Vagina (tissue), 2 donors: ENCODE measurements at regions not wholly inside any gene's neighbourhood (a gene's known extent, or its start where the extent isn't known, plus 50 kb on each side); places are given as distances from the start of the nearest gene placed in this dataset. TPM values are rescaled to one million over a fixed set of nuclear protein-coding genes. Genes with fewer than 3 reads are reported as not detected.

Experiments
- DNase-seq, 2 donors: peaks; one replicate each; pipeline ENCODE4 v3.0.0-alpha.2; 2017; ENCODE audit errors: extremely low spot score in 2 of 2
- H3K27ac ChIP-seq: fragments of 200-600 bp; sonication (generic); one replicate; pipeline ENCODE4 v1.5.1; 2019
- H3K27me3 ChIP-seq: fragments of 200-600 bp; sonication (generic); one replicate; pipeline ENCODE4 v1.5.1; 2019
- H3K36me3 ChIP-seq, 2 donors: fragments of 200-600 bp; sonication (generic); one replicate each; pipeline ENCODE4 v1.5.1; 2017 to 2019
- H3K4me1 ChIP-seq: fragments of 200-600 bp; sonication (generic); one replicate; pipeline ENCODE4 v1.5.1; 2019
- H3K4me3 ChIP-seq, 2 donors: fragments of 200-600 bp; sonication (generic); 1 replicate in 1 of 2; 2 replicates in 1 of 2; pipeline ENCODE4 v1.5.1; 2016 to 2019
- H3K9me3 ChIP-seq: fragments of 200-600 bp; sonication (generic); one replicate; pipeline ENCODE4 v1.5.1; 2019
- CTCF ChIP-seq, 3 experiments: fragments of 450-650 bp in 2 of 3; fragments of 200-600 bp in 1 of 3; sonication (generic) in 1 of 3; IDR thresholded peaks; one replicate each; pipeline ENCODE4 v1.5.1; 2017 to 2019; ENCODE audit warnings: antibody characterized with exemption in 3 of 3, mild to moderate bottlenecking in 2 of 3, moderate library complexity in 2 of 3
- POLR2A ChIP-seq, 2 donors: fragments of 450-650 bp; IDR thresholded peaks; one replicate each; pipeline ENCODE4 v1.6.1; 2017; ENCODE audit warnings: antibody characterized with exemption in 2 of 2, mild to moderate bottlenecking in 2 of 2, moderate library complexity in 2 of 2
- POLR2AphosphoS5 ChIP-seq, 2 donors: sonication (generic); formaldehyde crosslinking; IDR thresholded peaks; one replicate each; pipeline ENCODE4 v1.9.0; 2017; ENCODE audit warnings: antibody characterized with exemption in 2 of 2, mild to moderate bottlenecking in 2 of 2, low read depth in 1 of 2; ENCODE audit not compliant: insufficient read depth in 1 of 2
- intact Hi-C: fragments of 100-400 bp; cut with DNase I; formaldehyde crosslinking; loops from one replicate; pipeline ENCODE4 v1.15.1; 2023
- small RNA-seq: library from RNA; depleted of rRNA; stranded (forward); fragments of <200 nt; gene quantifications from one replicate; pipeline ENCODE3, GENCODE V24; 2016

- TF ChIP-seq POLR2A (IDR thresholded peaks at IDR 0.05) = no peak
- no peak for TF ChIP-seq POLR2AphosphoS5 (IDR thresholded peaks at IDR 0.05; ENCODE audit: insufficient read depth in 1 of 2, low read depth in 1 of 2)
- TF ChIP-seq CTCF (IDR thresholded peaks at IDR 0.05) = no peak
- intact Hi-C loops = no loop called here
- peak overlapping the region; percentile 72 for H3K27ac ChIP-seq
Observed at GRCh38 chr18:76544511-76545345, 49.7 kb upstream of the ZNF516 start.

More at GRCh38 chr18:76544511-76545345, 49.7 kb upstream of the ZNF516 start:
- H3K9me3 ChIP-seq = no peaks in the 10 kb centered on the region
- peaks cover 6% of the 10 kb centered on the region for H3K4me1 ChIP-seq
- DNase-seq = no peak
- no peak overlapping the region for H3K4me3 ChIP-seq
- H3K36me3 ChIP-seq = no peaks in the 10 kb centered on the region
- no peaks in the 10 kb centered on the region for H3K27me3 ChIP-seq

Small RNAs in the stretch of these regions (small RNA-seq; reads per million reads assigned to genes)
- gene AC139085.1 = not detected
